Motor neuron (in vitro differentiated cells): ENCODE measurements at regions not wholly inside any gene's neighbourhood (a gene's known extent, or its start where the extent isn't known, plus 50 kb on each side); places are given as distances from the start of the nearest gene placed in this dataset.

Source experiments
- ATAC-seq, 8 experiments: fragments of 200-7000 bp; cut with Tn5 transposase; replicated peaks in 6 of 8; 2 replicates each; pipeline ENCODE4 v1.8.0; 2021; ENCODE audit warnings: mild to moderate bottlenecking in 8 of 8, moderate library complexity in 8 of 8
- H3K27ac ChIP-seq, 2 donors: fragments of 250-450 bp; sonication (Bioruptor Pico); 2 replicates each; pipeline ENCODE4 v1.9.0; 2021; ENCODE audit warnings: antibody characterized with exemption in 2 of 2, mild to moderate bottlenecking in 2 of 2, moderate library complexity in 1 of 2
- H3K4me1 ChIP-seq, 2 donors: fragments of 250-450 bp; sonication (Bioruptor Pico); replicated peaks in 1 of 2; 2 replicates each; pipeline ENCODE4 v1.6.1; 2021; ENCODE audit warnings: antibody characterized with exemption in 2 of 2, mild to moderate bottlenecking in 2 of 2, moderate library complexity in 1 of 2
- H3K4me3 ChIP-seq, 5 donors: fragments of 250-450 bp; sonication (Bioruptor Pico); 2 replicates each; pipeline ENCODE4 v1.9.0; 2021; ENCODE audit warnings: antibody characterized with exemption in 5 of 5, mild to moderate bottlenecking in 5 of 5, moderate library complexity in 4 of 5
- WGBS, 10 experiments: fragments of 450-650 bp; shearing (Covaris generic); methylation state at CpG; one replicate each; pipeline ENCODE4 v1.0.0; 2022; 5-methylcytosine and 5-hydroxymethylcytosine counted together
- in situ Hi-C, 9 experiments: fragments of 400-800 bp; cut with MboI; loops; one replicate each; pipeline ENCODE4 v1.15.0; 2021; ENCODE audit warnings: low sequenced_read_pairs in 9 of 9, low pct_unique_long_range_greater_than_20kb in 2 of 9; ENCODE audit not compliant: unreplicated experiment in 9 of 9

DNA sequence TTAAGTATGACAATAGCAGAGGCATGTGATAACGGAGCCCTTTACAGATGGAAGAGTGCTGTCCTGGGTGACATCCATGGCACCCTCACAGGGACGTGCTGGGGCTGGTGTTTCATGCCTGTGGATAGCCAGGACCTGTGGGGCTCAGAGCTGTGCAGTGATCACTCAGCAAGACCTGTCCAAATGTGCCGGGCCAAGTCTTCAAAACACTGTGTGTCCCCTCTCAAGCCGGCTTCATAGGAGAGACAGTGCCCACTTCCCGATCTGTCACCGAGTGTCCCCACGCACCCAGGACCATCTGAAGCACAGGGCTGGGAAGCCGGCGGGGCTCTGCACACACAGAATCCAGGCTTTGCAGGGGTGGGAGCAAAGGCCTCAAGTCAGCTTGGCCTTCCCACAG is 217.2 kb upstream of the IGF1R start:
- Histone ChIP-seq H3K4me1 (no peaks in the 10 kb centered on the region), H3K27ac (no peak overlapping the region), H3K4me3 (no peak overlapping the region)
- in situ Hi-C loops = loop anchor here in 4 of 9 experiments (25.0 kb wide), 2 partner anchors 631 to 656 kb away; no protein-coding TSS in a partner anchor
- 20 to 95% (median 60%) methylated on average over 1 to 4 of the region's 9 CpGs; no CpG with 5 or more reads in 3 of the 10 experiments for WGBS, 10 experiments
- ATAC-seq = no peak

DNA sequence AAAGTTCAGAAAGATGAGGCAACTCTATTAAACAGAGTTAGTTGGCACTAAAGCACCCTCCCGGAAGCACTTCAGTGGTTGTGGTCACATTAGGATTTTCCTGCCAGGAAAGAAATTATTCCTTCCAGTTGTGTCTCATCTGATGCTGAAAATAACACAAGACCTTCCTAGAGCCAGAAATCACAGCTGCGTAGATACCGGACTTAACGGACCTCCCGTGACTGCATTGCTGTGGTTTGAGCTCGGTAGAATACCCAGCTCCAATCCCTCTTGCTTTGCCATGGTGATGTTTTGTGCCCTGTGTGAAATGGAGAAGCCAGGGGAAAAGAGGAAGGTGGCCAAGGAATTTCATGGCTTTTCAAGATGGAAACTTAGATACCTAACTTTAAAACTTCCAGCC is 215.0 kb upstream of the IGF1R start:
- Histone ChIP-seq H3K4me3 (no peak overlapping the region), H3K27ac (no peak overlapping the region), H3K4me1 (no peaks in the 10 kb centered on the region)
- in situ Hi-C loops = loop anchor here in 4 of 9 experiments (25.0 kb wide), 2 partner anchors 629 to 654 kb away; no protein-coding TSS in a partner anchor
- ATAC-seq = no peak
- 0 to 100% (median 89%) methylated on average over 2 to 6 of the region's 6 CpGs; no CpG with 5 or more reads in 4 of the 10 experiments for WGBS, 10 experiments

DNA sequence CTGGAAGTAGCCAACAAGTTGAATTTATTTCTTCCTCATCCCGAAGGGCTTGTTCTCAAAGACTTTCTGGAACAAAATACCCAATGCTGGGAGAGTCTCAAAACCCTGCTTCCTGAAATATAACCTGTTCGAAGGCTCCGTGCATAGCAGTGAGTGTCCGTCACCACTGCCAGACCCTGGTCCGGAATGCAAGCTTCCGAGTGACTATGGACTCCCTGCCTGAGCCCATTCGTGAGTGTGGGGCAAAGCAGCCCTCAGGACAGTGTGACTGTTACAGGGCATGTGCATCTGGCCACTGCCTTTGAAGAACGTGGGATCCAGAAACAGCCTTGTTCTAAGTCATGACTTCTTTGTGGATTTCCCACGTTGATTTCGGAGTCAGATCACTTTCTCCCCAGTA is 214.5 kb upstream of the IGF1R start:
- no peak overlapping the region for H3K27ac ChIP-seq
- 30 to 91% (median 77%) methylated on average over 1 to 9 of the region's 10 CpGs; no CpG with 5 or more reads in 1 of the 10 experiments for WGBS, 10 experiments
- H3K4me3 ChIP-seq = no peak overlapping the region
- no peaks in the 10 kb centered on the region for H3K4me1 ChIP-seq
- in situ Hi-C loops = loop anchor here in 4 of 9 experiments (25.0 kb wide), 2 partner anchors 628 to 653 kb away; no protein-coding TSS in a partner anchor
- no peak for ATAC-seq

DNA sequence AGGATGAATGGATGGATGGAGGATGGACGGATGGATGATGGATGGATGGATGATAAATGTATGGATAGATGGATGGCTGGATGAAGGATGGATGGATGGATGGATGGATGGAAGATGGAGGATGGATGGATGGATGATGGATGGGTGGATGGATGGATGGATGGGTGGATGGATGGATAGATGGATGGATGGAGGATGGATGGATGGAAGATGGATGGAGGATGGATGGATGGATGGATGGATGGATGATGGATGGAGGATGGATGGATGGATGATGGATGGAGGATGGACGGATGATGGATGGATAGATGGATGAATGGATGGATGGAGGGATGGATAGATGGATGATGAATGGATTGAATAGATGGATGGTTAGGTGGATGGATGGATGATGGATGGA is 210.6 kb upstream of the IGF1R start:
- no peak overlapping the region for H3K4me3 ChIP-seq
- no peak for ATAC-seq
- peaks cover 2% of the 10 kb centered on the region in 2 donors for H3K4me1 ChIP-seq
- H3K27ac ChIP-seq = no peak overlapping the region
- WGBS, 10 experiments = 17 to 100% (median 75%) methylated on average over 1 to 2 of the region's 2 CpGs; no CpG with 5 or more reads in 1 of the 10 experiments
- in situ Hi-C loops = loop anchor here in 4 of 9 experiments (25.0 kb wide), 2 partner anchors 625 to 650 kb away; no protein-coding TSS in a partner anchor

DNA sequence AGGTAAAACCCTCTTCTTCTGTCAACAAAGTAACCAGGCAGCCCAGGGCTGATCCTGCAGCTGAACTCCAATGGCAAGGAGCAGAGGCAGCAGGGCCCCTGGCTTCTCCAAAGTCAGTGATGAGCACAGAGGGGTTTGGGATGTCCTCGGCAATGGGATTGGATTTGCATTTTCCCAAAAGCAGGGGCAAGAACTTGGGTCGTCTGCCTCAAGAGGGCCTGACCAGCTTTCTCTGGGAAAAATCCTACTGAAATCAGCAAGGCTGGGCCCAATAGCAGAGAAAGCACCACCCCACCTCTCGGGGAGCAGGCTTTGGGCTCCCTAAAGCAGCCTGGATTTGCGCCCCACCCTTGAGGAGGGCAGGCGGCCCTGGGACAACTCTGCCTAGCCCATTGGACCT is 210.0 kb upstream of the IGF1R start:
- Histone ChIP-seq H3K4me1 (peaks cover 6 to 8% of the 10 kb centered on the region in 2 donors), H3K4me3 (no peak overlapping the region), H3K27ac (no peak overlapping the region)
- no peak for ATAC-seq
- 33 to 92% (median 65%) methylated on average over 1 to 4 of the region's 5 CpGs; no CpG with 5 or more reads in 6 of the 10 experiments for WGBS, 10 experiments
- in situ Hi-C loops = loop anchor here in 4 of 9 experiments (25.0 kb wide), 2 partner anchors 624 to 649 kb away; no protein-coding TSS in a partner anchor

DNA sequence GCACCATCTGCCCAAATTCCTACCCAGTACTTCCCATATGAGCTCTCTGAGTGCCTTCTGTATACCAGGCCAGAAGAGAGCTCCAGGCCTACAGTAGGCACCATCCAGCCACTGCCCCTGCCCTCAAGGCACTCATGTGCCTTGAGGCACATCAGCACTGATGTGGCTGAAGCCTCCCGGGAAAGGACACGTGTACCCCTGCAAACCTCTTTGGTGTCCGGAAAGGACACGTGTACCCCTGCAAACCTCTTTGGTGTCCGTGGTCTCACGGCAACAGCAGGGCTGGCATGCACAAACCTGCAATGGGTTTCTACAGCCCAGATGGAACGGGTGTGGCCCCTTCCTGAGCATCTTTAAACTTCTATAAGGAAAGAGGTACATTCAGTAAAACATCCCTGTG is 209.4 kb upstream of the IGF1R start:
- in situ Hi-C loops = loop anchor here in 4 of 9 experiments (25.0 kb wide), 2 partner anchors 623 to 648 kb away; no protein-coding TSS in a partner anchor
- no peak for ATAC-seq
- H3K27ac ChIP-seq = no peak overlapping the region
- 66 to 100% (median 75%) methylated on average over 1 to 7 of the region's 7 CpGs; no CpG with 5 or more reads in 4 of the 10 experiments for WGBS, 10 experiments
- no peak overlapping the region for H3K4me3 ChIP-seq
- H3K4me1 ChIP-seq = peaks cover 12 to 14% of the 10 kb centered on the region in 2 donors

DNA sequence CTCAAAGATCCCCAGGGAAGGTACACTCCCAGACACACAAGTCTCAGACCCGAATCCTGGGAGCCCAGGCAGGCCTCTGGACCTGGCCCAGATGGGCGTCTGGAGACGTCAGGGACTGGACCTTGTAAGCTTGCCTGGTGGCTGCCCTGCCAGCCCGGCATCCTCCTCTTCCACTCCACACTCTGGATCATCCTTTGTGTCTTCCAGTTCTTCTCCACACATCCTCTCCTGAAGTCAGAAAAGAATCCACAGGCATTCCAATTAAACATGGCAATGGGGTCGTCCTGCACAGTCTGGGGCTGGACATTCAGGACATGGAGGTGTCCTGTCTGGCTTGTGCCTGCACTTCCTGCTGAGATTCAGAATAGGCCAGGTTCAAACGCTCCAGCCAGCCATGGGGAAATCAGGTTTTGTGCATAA is 208.8 kb upstream of the IGF1R start:
- no peak for ATAC-seq
- Histone ChIP-seq H3K4me3 (no peak overlapping the region), H3K4me1 (peaks cover 15 to 18% of the 10 kb centered on the region in 2 donors), H3K27ac (no peak overlapping the region)
- WGBS, 10 experiments = 0 to 80% methylated on average over 1 of the region's 6 CpGs; no CpG with 5 or more reads in 8 of the 10 experiments
- in situ Hi-C loops = loop anchor here in 4 of 9 experiments (25.0 kb wide), 2 partner anchors 623 to 648 kb away; no protein-coding TSS in a partner anchor

DNA sequence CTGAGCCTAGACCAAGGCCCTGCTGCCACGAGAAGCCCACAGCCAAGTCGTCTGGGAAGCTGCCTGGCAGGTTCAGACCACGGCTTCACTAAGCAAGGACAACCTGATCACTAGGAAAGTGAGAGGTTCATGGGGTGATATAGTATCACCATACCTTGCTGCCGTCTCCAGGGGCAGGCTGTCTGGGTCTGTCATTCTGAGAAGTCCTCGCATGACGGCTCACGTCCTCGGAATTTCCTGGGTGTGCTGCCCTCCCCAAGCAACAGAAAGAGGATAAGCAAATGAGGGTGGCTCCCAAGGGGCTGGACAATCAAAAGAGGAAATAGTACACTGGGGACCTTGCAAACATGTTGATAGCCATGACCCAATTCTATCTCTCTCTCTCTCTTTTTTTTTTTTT is 207.4 kb upstream of the IGF1R start:
- ATAC-seq = no peak
- Histone ChIP-seq H3K4me1 (peaks cover 15 to 18% of the 10 kb centered on the region in 2 donors), H3K4me3 (no peak overlapping the region), H3K27ac (no peak overlapping the region)
- in situ Hi-C loops = loop anchor here in 4 of 9 experiments (25.0 kb wide), 2 partner anchors 621 to 646 kb away; no protein-coding TSS in a partner anchor
- 24 to 83% (median 43%) methylated on average over 1 to 7 of the region's 8 CpGs; no CpG with 5 or more reads in 1 of the 10 experiments for WGBS, 10 experiments

DNA sequence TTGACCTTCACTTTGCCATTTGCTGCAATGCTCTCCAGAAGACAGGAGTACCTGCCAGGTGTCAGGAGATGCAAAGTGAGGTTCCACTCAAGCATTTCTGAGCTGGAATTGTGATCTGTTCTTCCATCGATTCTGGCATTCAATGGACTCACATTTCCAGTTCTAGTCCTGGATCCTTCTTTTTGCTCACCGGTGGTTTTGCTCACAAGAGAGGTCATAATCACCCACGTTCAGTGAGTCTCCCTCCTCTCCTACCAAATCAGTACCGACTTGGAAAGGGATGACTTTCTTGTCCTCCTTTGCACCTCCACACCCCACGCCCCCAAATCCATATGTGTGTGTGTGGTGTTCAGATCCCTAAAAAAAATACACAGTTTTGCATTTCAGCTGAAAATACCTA is 206.7 kb upstream of the IGF1R start:
- 0 to 68% (median 46%) methylated on average over 2 to 5 of the region's 5 CpGs; no CpG with 5 or more reads in 3 of the 10 experiments for WGBS, 10 experiments
- no peak for ATAC-seq
- in situ Hi-C loops = loop anchor here in 4 of 9 experiments (25.0 kb wide), 2 partner anchors 621 to 646 kb away; no protein-coding TSS in a partner anchor

DNA sequence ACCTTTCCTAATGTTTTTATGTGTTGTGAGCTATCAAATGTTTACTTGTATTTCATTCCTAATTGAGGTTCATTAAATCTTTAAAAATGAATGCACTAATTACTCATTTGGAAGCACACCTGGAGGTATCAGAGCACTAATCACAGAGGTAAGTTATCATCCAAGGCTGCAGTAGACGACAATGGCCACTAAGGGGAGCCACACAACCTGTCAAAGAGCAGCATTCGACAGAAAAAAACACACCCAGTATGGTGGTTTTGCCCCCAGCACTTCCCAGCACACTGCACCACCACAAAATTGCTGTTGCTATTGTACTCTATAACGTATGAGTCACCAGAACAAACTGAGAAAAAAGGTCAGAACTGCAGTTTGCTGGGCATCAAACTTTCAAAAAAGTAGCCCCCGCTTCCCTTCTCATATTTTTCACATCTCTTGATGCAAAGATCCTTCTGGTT is 205.9 kb upstream of the IGF1R start:
- in situ Hi-C loops = loop anchor here in 4 of 9 experiments (25.0 kb wide), 2 partner anchors 620 to 645 kb away; no protein-coding TSS in a partner anchor
- peak; percentile 62 to 87 (median 76) for ATAC-seq
- Histone ChIP-seq H3K4me3 (no peak overlapping the region), H3K4me1 (peaks cover 15 to 18% of the 10 kb centered on the region in 2 donors), H3K27ac (no peak overlapping the region)
- WGBS, 10 experiments = 0 to 32% (median 8%) methylated on average over 1 to 4 of the region's 4 CpGs; no CpG with 5 or more reads in 1 of the 10 experiments

More for the DNA sequence above, 206.7 kb upstream of the IGF1R start:
- Histone ChIP-seq H3K27ac (no peak overlapping the region), H3K4me1 (peaks cover 15 to 18% of the 10 kb centered on the region in 2 donors), H3K4me3 (no peak overlapping the region)

DNA sequence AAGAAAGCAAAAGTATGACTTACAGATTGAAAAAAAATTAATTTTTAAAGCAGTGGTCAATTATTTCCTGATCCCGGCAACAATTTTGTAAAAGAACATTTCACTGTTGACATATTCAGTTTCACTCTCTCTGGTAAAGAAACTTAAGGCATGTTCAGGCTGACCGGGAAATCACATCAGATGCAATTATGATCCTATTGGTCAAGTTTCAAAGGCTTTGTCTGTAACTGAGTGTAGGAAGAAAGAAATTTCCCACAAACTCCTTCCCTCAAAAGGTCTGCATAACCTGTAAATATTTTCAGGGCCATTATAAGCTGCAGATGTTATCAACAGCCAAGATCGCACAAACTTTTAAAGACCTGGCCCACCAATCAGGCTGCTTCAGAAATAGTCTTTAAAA is 205.4 kb upstream of the IGF1R start:
- H3K27ac ChIP-seq = no peak overlapping the region
- WGBS, 10 experiments = 41 to 100% (median 70%) methylated on average over 1 to 3 of the region's 3 CpGs
- H3K4me1 ChIP-seq = peaks cover 15 to 18% of the 10 kb centered on the region in 2 donors
- H3K4me3 ChIP-seq = no peak overlapping the region
- in situ Hi-C loops = loop anchor here in 4 of 9 experiments (25.0 kb wide), 2 partner anchors 619 to 644 kb away; no protein-coding TSS in a partner anchor
- peak in 1 of 8 experiments; percentile 38 for ATAC-seq

DNA sequence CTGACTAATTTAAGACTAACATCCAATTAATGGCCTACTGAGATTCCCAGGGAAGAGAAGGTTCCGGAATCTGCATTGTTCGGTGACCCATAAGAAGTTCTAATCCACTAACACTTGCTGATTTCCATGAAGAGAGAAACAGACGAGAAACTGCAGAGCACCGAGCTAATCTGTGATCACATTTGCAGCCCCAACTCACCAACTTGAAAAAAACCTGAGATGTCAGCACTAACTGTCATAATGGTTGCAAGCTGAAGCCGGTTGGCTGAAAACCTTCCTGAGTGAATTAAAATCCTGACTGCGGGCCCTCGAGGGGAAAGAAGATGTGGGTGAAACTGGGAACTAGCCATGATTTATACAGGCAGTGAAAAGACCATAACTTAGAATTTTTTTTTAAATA is 204.8 kb upstream of the IGF1R start:
- in situ Hi-C loops = loop anchor here in 4 of 9 experiments (25.0 kb wide), 2 partner anchors 619 to 644 kb away; no protein-coding TSS in a partner anchor
- H3K27ac ChIP-seq = no peak overlapping the region
- H3K4me3 ChIP-seq = no peak overlapping the region
- WGBS, 10 experiments = 32 to 85% (median 64%) methylated on average over 3 to 7 of the region's 7 CpGs; no CpG with 5 or more reads in 1 of the 10 experiments
- ATAC-seq = peak in 5 of 8 experiments; percentile 39 to 83 (median 71)
- peaks cover 15 to 18% of the 10 kb centered on the region in 2 donors for H3K4me1 ChIP-seq

DNA sequence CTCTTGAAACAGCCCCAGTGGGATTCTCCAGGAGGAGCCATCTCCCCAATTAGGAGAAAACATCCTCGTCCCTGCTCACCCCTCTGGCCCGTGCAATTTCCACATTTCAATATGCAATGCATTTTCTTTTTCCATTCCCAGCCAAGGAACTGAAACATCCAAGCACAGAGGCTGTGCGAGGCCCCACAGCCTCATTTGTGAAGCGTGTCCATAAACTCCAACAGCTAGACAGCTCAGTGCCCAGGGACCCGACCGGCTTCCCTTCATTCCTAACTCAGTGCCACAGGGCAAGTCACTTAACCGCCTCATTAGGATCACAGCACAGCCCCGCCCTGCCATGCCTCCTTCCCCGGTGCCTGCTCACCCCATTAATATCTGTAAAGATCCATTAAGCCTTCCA is 204.2 kb upstream of the IGF1R start:
- peaks cover 15 to 18% of the 10 kb centered on the region in 2 donors for H3K4me1 ChIP-seq
- WGBS, 10 experiments = 21 to 100% (median 39%) methylated on average over 2 to 6 of the region's 9 CpGs; no CpG with 5 or more reads in 4 of the 10 experiments
- in situ Hi-C loops = loop anchor here in 4 of 9 experiments (25.0 kb wide), 2 partner anchors 618 to 643 kb away; no protein-coding TSS in a partner anchor
- ATAC-seq = peak in 6 of 8 experiments; percentile 35 to 57 (median 45)
- H3K4me3 ChIP-seq = no peak overlapping the region
- H3K27ac ChIP-seq = no peak overlapping the region
